ENCODE measurements at regions not wholly inside any gene's neighbourhood (a gene's known extent, or its start where the extent isn't known, plus 50 kb on each side); places are given as distances from the start of the nearest gene placed in this dataset.

- TF ChIP-seq CTCF (IDR thresholded peaks at IDR 0.05) (no peak), POLR2AphosphoS5 (IDR thresholded peaks at IDR 0.05) (no peak)
Observed at GRCh38 chr5:99020698-99021048, 91.9 kb upstream of the CHD1 start.
